ENCODE measurements at regions not wholly inside any gene's neighbourhood (a gene's known extent, or its start where the extent isn't known, plus 50 kb on each side); places are given as distances from the start of the nearest gene placed in this dataset.
A peak's percentile ranks its signal among the peaks of the same experiment; 100 is the strongest.

DNA sequence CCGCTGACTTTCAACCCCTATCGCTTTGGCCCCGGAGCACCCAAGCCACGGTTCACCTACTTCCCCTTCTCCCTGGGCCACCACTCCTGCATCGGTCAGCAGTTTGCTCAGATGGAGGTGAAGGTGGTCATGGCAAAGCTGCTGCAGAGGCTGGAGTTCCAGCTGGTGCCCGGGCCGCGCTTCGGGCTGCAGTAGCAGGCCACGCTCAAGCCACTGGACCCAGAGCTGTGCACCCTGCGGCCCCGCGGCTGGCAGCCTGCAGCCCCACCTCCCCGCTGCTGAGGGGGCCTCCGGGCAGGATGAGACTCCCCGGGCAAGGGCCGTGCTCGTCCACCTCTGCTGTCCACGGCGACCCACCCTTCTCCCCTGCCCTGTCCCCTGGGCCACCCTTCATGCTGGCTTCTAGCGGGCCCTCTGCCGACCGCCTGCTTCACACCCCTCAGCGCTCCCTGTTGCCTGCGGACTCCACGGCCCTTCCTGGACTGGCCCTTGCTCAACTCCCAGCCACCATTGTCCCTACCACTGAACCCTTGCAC, 92.2 kb upstream of the TRABD2B start:
- FAIRE-seq (no peak), DNase-seq (peak in 1 of 6 donors; percentile 69), ATAC-seq (no peak)
- Histone ChIP-seq H3K27me3 (peaks cover 0 to 18% (median 0%) of the 10 kb centered on the region in 4 donors), H3K4me3 (no peak overlapping the region), H3K9me3 (no peaks in the 10 kb centered on the region), H3K27ac (no peak overlapping the region), H3K36me3 (no peaks in the 10 kb centered on the region), H3K4me1 (no peaks in the 10 kb centered on the region)
- intact Hi-C loops (cut with DNase I) = no loop called here
- WGBS, 2 donors = 85 to 91% methylated on average over 26 of the region's 26 CpGs
- TF ChIP-seq, protein P1, sequence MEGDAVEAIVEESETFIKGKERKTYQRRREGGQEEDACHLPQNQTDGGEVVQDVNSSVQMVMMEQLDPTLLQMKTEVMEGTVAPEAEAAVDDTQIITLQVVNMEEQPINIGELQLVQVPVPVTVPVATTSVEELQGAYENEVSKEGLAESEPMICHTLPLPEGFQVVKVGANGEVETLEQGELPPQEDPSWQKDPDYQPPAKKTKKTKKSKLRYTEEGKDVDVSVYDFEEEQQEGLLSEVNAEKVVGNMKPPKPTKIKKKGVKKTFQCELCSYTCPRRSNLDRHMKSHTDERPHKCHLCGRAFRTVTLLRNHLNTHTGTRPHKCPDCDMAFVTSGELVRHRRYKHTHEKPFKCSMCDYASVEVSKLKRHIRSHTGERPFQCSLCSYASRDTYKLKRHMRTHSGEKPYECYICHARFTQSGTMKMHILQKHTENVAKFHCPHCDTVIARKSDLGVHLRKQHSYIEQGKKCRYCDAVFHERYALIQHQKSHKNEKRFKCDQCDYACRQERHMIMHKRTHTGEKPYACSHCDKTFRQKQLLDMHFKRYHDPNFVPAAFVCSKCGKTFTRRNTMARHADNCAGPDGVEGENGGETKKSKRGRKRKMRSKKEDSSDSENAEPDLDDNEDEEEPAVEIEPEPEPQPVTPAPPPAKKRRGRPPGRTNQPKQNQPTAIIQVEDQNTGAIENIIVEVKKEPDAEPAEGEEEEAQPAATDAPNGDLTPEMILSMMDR (IDR thresholded peaks at IDR 0.05) = no peak

DNA sequence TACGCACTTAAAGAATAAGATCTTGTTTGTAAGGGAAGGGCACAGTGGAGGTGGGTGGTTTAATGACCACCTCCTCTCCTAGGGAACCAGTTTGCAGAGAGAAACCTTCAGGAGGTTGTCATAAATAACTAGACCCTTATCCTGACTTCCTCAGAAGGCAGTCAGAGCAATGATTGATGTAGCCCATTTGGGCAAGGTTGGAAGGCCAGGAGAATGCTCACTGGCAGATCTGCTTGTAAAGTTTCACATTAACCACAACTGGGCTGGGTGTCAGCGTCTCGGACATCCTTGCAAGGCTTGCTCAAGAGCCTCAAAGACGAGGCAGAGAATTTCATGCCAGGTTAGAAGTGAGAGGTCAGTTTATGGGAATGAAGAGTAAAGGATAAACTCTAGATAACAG, 87.6 kb upstream of the TRABD2B start:
- TF ChIP-seq, protein P1 (IDR thresholded peaks at IDR 0.05) = no peak
- peak in 1 of 4 donors; percentile 18 for ATAC-seq
- Histone ChIP-seq H3K4me3 (no peak overlapping the region), H3K27me3 (no peaks in the 10 kb centered on the region), H3K9me3 (no peaks in the 10 kb centered on the region), H3K27ac (no peak overlapping the region), H3K4me1 (no peaks in the 10 kb centered on the region), H3K36me3 (no peaks in the 10 kb centered on the region)
- intact Hi-C loops (cut with DNase I) = no loop called here
- 32 to 33% methylated on average over 4 of the region's 4 CpGs for WGBS, 2 donors
- no peak for DNase-seq
- no peak for FAIRE-seq

DNA sequence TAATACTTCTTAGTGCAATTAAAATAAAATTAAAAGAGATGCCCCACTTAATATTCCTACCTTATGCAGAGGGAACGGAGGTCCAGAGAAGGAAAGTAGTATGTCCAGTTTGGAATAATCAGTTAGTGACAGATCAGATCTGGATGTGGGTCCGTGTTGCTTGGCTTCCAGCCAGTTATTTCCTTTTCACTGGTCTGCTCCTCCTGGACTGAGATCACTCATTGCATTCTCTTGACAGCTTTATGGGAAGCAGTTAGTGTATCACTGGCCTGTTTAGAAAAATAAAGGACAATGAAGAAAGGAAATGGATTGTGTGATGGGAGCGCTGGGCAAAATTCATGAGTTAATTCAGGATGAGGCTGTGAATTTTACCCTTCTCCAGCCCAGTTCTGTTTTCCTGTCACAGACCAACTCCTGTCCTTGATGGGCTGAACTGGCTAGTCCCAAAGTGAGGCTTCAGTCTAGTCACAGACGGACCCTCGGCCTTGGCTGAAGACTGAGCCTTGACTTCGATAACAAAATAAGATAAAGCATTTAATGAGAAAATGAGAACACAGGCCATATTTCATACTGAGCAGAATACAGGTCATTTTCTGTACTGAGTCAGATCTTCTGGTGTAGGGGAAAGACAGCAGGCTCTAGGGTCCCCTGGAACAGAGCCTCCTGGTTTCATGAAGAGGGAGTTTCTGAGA, 85.2 kb upstream of the TRABD2B start:
- peak in 1 of 4 donors; percentile 14 for ATAC-seq
- no peaks in the 10 kb centered on the region for H3K27me3 ChIP-seq
- no peak overlapping the region for H3K4me3 ChIP-seq
- FAIRE-seq = no peak
- H3K9me3 ChIP-seq = no peaks in the 10 kb centered on the region
- 27 to 30% methylated on average over 6 of the region's 6 CpGs for WGBS, 2 donors
- H3K4me1 ChIP-seq = no peaks in the 10 kb centered on the region
- no peak for DNase-seq
- TF ChIP-seq, protein P1 (IDR thresholded peaks at IDR 0.05) = no peak
- intact Hi-C loops (cut with DNase I) = no loop called here
- H3K27ac ChIP-seq = no peak overlapping the region
- H3K36me3 ChIP-seq = no peaks in the 10 kb centered on the region

DNA sequence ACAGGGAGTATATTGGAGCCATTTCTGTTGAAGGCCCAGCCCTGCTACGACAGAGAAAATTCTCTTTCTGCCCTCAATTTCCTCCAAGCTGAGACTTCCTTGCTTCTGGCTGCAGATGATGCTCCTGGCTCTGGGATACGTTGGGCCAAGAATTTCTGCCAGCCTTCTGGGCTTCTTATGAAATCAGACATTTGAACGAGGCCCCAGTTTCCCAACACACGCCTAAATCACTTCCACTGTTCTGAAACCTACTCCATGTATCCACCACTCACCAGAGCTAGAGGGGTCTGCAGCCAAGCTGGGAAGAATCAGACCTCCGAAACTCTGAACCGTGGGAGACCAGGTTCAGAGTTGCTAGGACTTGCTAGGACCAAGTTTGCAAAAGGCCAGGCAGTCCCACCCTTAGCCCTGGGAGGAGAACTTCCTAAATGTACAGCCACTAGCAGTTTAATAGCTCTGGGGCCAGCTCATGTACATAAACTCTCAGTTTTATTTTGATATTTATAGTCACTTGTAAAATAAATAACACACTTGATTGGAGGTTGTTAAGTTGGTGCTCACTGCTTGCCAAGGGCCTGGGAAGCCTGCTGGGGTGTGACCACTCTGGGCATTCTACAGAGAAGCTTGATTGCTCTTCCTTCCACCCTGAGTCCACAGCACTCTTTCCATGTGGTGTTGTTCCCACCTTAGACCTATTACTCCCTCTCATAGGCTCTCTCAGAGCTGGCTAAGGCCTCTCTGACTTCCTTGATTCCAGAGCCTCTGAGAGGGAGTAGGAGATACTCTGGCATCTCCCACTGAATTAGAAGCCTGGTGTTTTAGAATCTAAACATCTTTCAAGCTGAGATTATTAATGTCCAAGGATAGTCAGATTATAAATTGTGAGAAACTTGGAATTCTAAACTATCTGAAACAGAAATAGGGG, 83.4 kb upstream of the TRABD2B start:
- WGBS, 2 donors = 81 to 85% methylated on average over 6 of the region's 6 CpGs
- no peaks in the 10 kb centered on the region for H3K9me3 ChIP-seq
- no peak overlapping the region for H3K27ac ChIP-seq
- no peaks in the 10 kb centered on the region for H3K4me1 ChIP-seq
- TF ChIP-seq, protein P1 (IDR thresholded peaks at IDR 0.05) = no peak
- no peaks in the 10 kb centered on the region for H3K27me3 ChIP-seq
- intact Hi-C loops (cut with DNase I) = no loop called here
- FAIRE-seq (no peak), DNase-seq (no peak), ATAC-seq (no peak)
- H3K4me3 ChIP-seq = no peak overlapping the region
- no peaks in the 10 kb centered on the region for H3K36me3 ChIP-seq

Measured in pancreas (tissue), 10 donors.